IMR-90 (cell line): ENCODE measurements at regions not wholly inside any gene's neighbourhood (a gene's known extent, or its start where the extent isn't known, plus 50 kb on each side); places are given as distances from the start of the nearest gene placed in this dataset.
"Not testable (repeated sequence)": the region's sequence is repeated elsewhere in the genome, so short reads cannot be mapped to it uniquely, and the experiment has no call there.

Experiments
- ATAC-seq: fragments of 200-7000 bp; cut with Tn5 transposase; 2 replicates; pipeline ENCODE4 v1.9.1; 2020; ENCODE audit warnings: low read depth, mild to moderate bottlenecking, moderate library complexity
- BruUV-seq: library from RNA; stranded (reverse); fragments of 400-500 nt; replicated peaks from 2 replicates; lab custom pipeline; 2021; lab: Mats Ljungman, UMichigan
- CTCF ChIA-PET: fragments of 300-600 bp; formaldehyde crosslinking; extraction: SDS; loops from one replicate; lab custom pipeline; 2021; ENCODE audit warnings: antibody characterized with exemption; lab: Yijun Ruan, JAX
- POLR2A ChIA-PET: fragments of 300-600 bp; sonication (Branson Sonifier 250); formaldehyde crosslinking; loops from one replicate; lab custom pipeline; 2022; ENCODE audit warnings: antibody characterized with exemption; ENCODE audit not compliant: unreplicated experiment; lab: Charles Lee
- DNase-seq: peaks from one replicate; pipeline ENCODE4 v3.0.0; 2013
- H2AFZ ChIP-seq: replicated peaks from 2 replicates; pipeline ENCODE3; 2013; ENCODE audit warnings: low read length, mild to moderate bottlenecking; ENCODE audit not compliant: poor library complexity
- H2AK5ac ChIP-seq: 2 replicates; pipeline ENCODE4 v1.6.1; 2013; ENCODE audit warnings: low read depth, low read length, inconsistent platforms
- H2AK9ac ChIP-seq: replicated peaks from 2 replicates; pipeline ENCODE3; 2013; ENCODE audit warnings: mild to moderate bottlenecking, low read depth, low read length, moderate library complexity; ENCODE audit not compliant: poor library complexity
- H2BK120ac ChIP-seq: 2 replicates; pipeline ENCODE4 v1.6.1; 2013; ENCODE audit warnings: low read depth, low read length, inconsistent platforms
- H2BK15ac ChIP-seq: 3 replicates; pipeline ENCODE4 v1.6.1; 2013; ENCODE audit warnings: low read depth, low read length, inconsistent platforms
- H2BK20ac ChIP-seq: 2 replicates; pipeline ENCODE4 v1.6.1; 2013; ENCODE audit warnings: low read depth, mild to moderate bottlenecking, inconsistent platforms, low read length, moderate library complexity
- H2BK5ac ChIP-seq: 2 replicates; pipeline ENCODE4 v1.6.1; 2013; ENCODE audit warnings: mild to moderate bottlenecking, low read depth, low read length, inconsistent platforms; ENCODE audit not compliant: poor library complexity, severe bottlenecking
- H3K14ac ChIP-seq: replicated peaks from 2 replicates; pipeline ENCODE4 v1.6.1; 2013; ENCODE audit warnings: low read depth, low read length, inconsistent platforms
- H3K18ac ChIP-seq: 2 replicates; pipeline ENCODE4 v1.6.1; 2013; ENCODE audit warnings: low read depth, low read length, control low read depth
- H3K23ac ChIP-seq: 2 replicates; pipeline ENCODE4 v1.6.1; 2013; ENCODE audit warnings: low read depth, low read length, inconsistent platforms
- H3K27ac ChIP-seq: 2 replicates; pipeline ENCODE4 v1.5.1; 2013; ENCODE audit warnings: mild to moderate bottlenecking, control low read depth, low read length; ENCODE audit not compliant: insufficient read depth
- H3K27me3 ChIP-seq: 2 replicates; pipeline ENCODE4 v1.6.1; 2013; ENCODE audit warnings: low read length; ENCODE audit not compliant: control insufficient read depth, insufficient read depth
- H3K36me3 ChIP-seq: 2 replicates; pipeline ENCODE4 v1.6.1; 2013; ENCODE audit warnings: low read length, mixed read lengths; ENCODE audit not compliant: control insufficient read depth, insufficient read depth
- H3K4ac ChIP-seq: 2 replicates; pipeline ENCODE4 v1.6.1; 2013; ENCODE audit warnings: low read depth, low read length, inconsistent platforms
- H3K4me1 ChIP-seq: 2 replicates; pipeline ENCODE4 v1.6.1; 2013; ENCODE audit warnings: low read length, mixed read lengths; ENCODE audit not compliant: control insufficient read depth, insufficient read depth
- H3K4me2 ChIP-seq: 2 replicates; pipeline ENCODE4 v1.6.1; 2013; ENCODE audit warnings: low read depth, mild to moderate bottlenecking, control low read depth, low read length, moderate library complexity
- H3K4me3 ChIP-seq: 2 replicates; pipeline ENCODE4 v1.5.1; 2013; ENCODE audit warnings: low read depth, mild to moderate bottlenecking, control low read depth, low read length, moderate library complexity; ENCODE audit not compliant: insufficient read depth
- H3K56ac ChIP-seq: 2 replicates; pipeline ENCODE4 v1.6.1; 2013; ENCODE audit warnings: low read length, inconsistent platforms; ENCODE audit not compliant: insufficient read depth; ENCODE audit errors: extremely low read depth
- H3K79me1 ChIP-seq, 2 experiments: 2 replicates each; pipeline ENCODE4 v1.6.1; 2013; ENCODE audit warnings: low read length in 2 of 2, inconsistent platforms in 1 of 2, low read depth in 1 of 2
- H3K9ac ChIP-seq: 2 replicates; pipeline ENCODE4 v1.6.1; 2013; ENCODE audit warnings: low read depth, low read length, control low read depth
- H3K9me1 ChIP-seq: 2 replicates; pipeline ENCODE4 v1.6.1; 2013; ENCODE audit warnings: low read length, inconsistent platforms; ENCODE audit not compliant: insufficient read depth
- H3K9me3 ChIP-seq: 2 replicates; pipeline ENCODE4 v1.6.1; 2013; ENCODE audit warnings: low read length; ENCODE audit not compliant: control insufficient read depth, insufficient read depth
- H4K20me1 ChIP-seq: 2 replicates; pipeline ENCODE4 v1.6.1; 2013; ENCODE audit warnings: low read length, inconsistent platforms; ENCODE audit not compliant: insufficient read depth
- H4K5ac ChIP-seq: 2 replicates; pipeline ENCODE4 v1.6.1; 2013; ENCODE audit warnings: mild to moderate bottlenecking, low read depth, low read length, control low read depth
- H4K8ac ChIP-seq, 2 experiments: 2 replicates each; pipeline ENCODE4 v1.6.1; 2013; ENCODE audit warnings: low read depth in 2 of 2, low read length in 2 of 2, control low read depth in 1 of 2, inconsistent platforms in 1 of 2
- H4K91ac ChIP-seq: 2 replicates; pipeline ENCODE4 v1.6.1; 2013; ENCODE audit warnings: low read depth, low read length, inconsistent platforms; ENCODE audit not compliant: insufficient read depth
- WGBS, 2 experiments: methylation state at CpG; one replicate each; pipeline versions ENCODE4 v1.1.5 to v1.1.7; 2013; ENCODE audit warnings: missing lambda C conversion rate in 2 of 2; ENCODE audit not compliant: insufficient read length in 1 of 2; ENCODE audit errors: extremely low coverage in 2 of 2; 5-methylcytosine and 5-hydroxymethylcytosine counted together
- dilution Hi-C: fragments of 300-500 bp; cut with HindIII; formaldehyde crosslinking; loops from one replicate; pipeline ENCODE4 v1.14.3; 2018; ENCODE audit warnings: low sequenced_read_pairs; ENCODE audit not compliant: unreplicated experiment
- in situ Hi-C: fragments of 300-500 bp; cut with MboI; formaldehyde crosslinking; loops from 3 replicates; pipeline ENCODE4 v1.14.3; 2019; ENCODE audit warnings: low sequenced_read_pairs, inconsistent platforms, mixed read lengths
- intact Hi-C: fragments of 100-400 bp; cut with micrococcal nuclease; formaldehyde crosslinking; loops from 2 replicates; pipeline ENCODE4 v1.10.0; 2022

- H2BK120ac ChIP-seq, H3K9me1 ChIP-seq, CTCF ChIA-PET, H2BK5ac ChIP-seq, H4K91ac ChIP-seq, H3K56ac ChIP-seq, in situ Hi-C loops, H3K36me3 ChIP-seq, dilution Hi-C loops, H3K14ac ChIP-seq, H3K27ac ChIP-seq, H2BK20ac ChIP-seq, H3K79me1 ChIP-seq, H3K4me1 ChIP-seq, H4K20me1 ChIP-seq, POLR2A ChIA-PET, DNase-seq, H3K9me3 ChIP-seq, H4K8ac ChIP-seq, H3K9ac ChIP-seq, H2AK5ac ChIP-seq, H3K27me3 ChIP-seq, H2BK15ac ChIP-seq, H4K5ac ChIP-seq, ATAC-seq, H3K4me2 ChIP-seq, H3K4me3 ChIP-seq, H3K4ac ChIP-seq, BruUV-seq, H2AFZ ChIP-seq, intact Hi-C loops, H2AK9ac ChIP-seq, H3K18ac ChIP-seq, H3K23ac ChIP-seq: not testable (repeated sequence)
- 70% methylated on average over 2 of the region's 11 CpGs; no CpG with 5 or more reads in 1 of the 2 experiments for WGBS, 2 experiments
These were observed 260.9 kb downstream of the BLID start for GRCh38 chr11:121855138-121855537.
